COLO668 (cell line): ENCODE measurements at regions not wholly inside any gene's neighbourhood (a gene's known extent, or its start where the extent isn't known, plus 50 kb on each side); places are given as distances from the start of the nearest gene placed in this dataset.

ENCODE experiments used
- DNase-seq: peaks from one replicate; lab custom pipeline; 2025; ENCODE audit not compliant: unreplicated experiment; lab: John Stamatoyannopoulos, UW

- DNase-seq: no peak
These were observed 239.0 kb upstream of the CITED2 start for GRCh38 chr6:139613496-139613895.

GRCh38 chr6:139612135-139612465 is 237.7 kb upstream of the CITED2 start:
- DNase-seq: no peak

- no peak for DNase-seq
These were observed 237.1 kb upstream of the CITED2 start for GRCh38 chr6:139611327-139612134.

GRCh38 chr6:139608466-139609261 is 234.2 kb upstream of the CITED2 start:
- no peak for DNase-seq

GRCh38 chr6:139605350-139605749 is 230.9 kb upstream of the CITED2 start:
- DNase-seq: no peak

GRCh38 chr6:139603581-139603980 is 229.1 kb upstream of the CITED2 start:
- no peak for DNase-seq

GRCh38 chr6:139602577-139602976 is 228.1 kb upstream of the CITED2 start:
- no peak for DNase-seq

- DNase-seq: no peak
These were observed 226.5 kb upstream of the CITED2 start for GRCh38 chr6:139600919-139601475.

GRCh38 chr6:139600343-139600742 is 225.9 kb upstream of the CITED2 start:
- no peak for DNase-seq

GRCh38 chr6:139597771-139598755 is 223.6 kb upstream of the CITED2 start:
- DNase-seq: no peak

- DNase-seq: no peak
These were observed 222.8 kb upstream of the CITED2 start for GRCh38 chr6:139597087-139597763.

GRCh38 chr6:139595183-139595582 is 220.7 kb upstream of the CITED2 start:
- no peak for DNase-seq

- no peak for DNase-seq
These were observed 220.0 kb upstream of the CITED2 start for GRCh38 chr6:139594333-139594965.

GRCh38 chr6:139593081-139593480 is 218.6 kb upstream of the CITED2 start:
- no peak for DNase-seq

- no peak for DNase-seq
These were observed 217.6 kb upstream of the CITED2 start for GRCh38 chr6:139592011-139592410.

- no peak for DNase-seq
These were observed 216.8 kb upstream of the CITED2 start for GRCh38 chr6:139591075-139591865.

GRCh38 chr6:139590206-139590605 is 215.8 kb upstream of the CITED2 start:
- no peak for DNase-seq

- no peak for DNase-seq
These were observed 214.5 kb upstream of the CITED2 start for GRCh38 chr6:139588734-139589593.
